K562 (cell line): ENCODE measurements at regions not wholly inside any gene's neighbourhood (a gene's known extent, or its start where the extent isn't known, plus 50 kb on each side); places are given as distances from the start of the nearest gene placed in this dataset.

Experiments
- ATAC-seq: fragments of 200-7000 bp; cut with Tn5 transposase; 3 replicates; pipeline ENCODE4 v1.9.1; 2020; ENCODE audit warnings: moderate library complexity
- BruUV-seq: library from RNA; stranded (reverse); fragments of 400-500 nt; replicated peaks from 2 replicates; lab custom pipeline; 2021; lab: Mats Ljungman, UMichigan
- CTCF ChIA-PET: fragments of 300-600 bp; formaldehyde crosslinking; extraction: SDS; loops from one replicate; lab custom pipeline; 2021; ENCODE audit warnings: low intra/inter-chr PET ratio; lab: Yijun Ruan, JAX
- POLR2A ChIA-PET: fragments of 300-600, 350-650 bp; sonication (Branson Sonifier 250); formaldehyde crosslinking; extraction: SDS; loops from one replicate; lab custom pipeline; 2021; ENCODE audit warnings: antibody characterized with exemption, inconsistent platforms; lab: Yijun Ruan, JAX
- DNase-seq, 4 experiments: peaks; one replicate each; pipeline versions ENCODE4 v3.0.0 to v3.0.0-alpha.2; 2011 to 2018; ENCODE audit warnings: low spot score in 3 of 4, mixed read lengths in 3 of 4; ENCODE audit errors: extremely low read depth in 1 of 4
- FAIRE-seq: peaks from 2 replicates; lab custom pipeline; 2011; peaks lifted over from hg19 to GRCh38; lab: Jason Lieb, UNC
- H2AFZ ChIP-seq: 2 replicates; pipeline ENCODE4 v1.6.0; 2011; ENCODE audit warnings: low read depth, low read length, control low read depth, inconsistent platforms
- H3K27ac ChIP-seq: fragments of 200-600 bp; 3 replicates; pipeline ENCODE4 v1.8.0; 2011; ENCODE audit warnings: low read depth, mild to moderate bottlenecking, control low read depth, inconsistent platforms, low read length, moderate library complexity, mixed read lengths; ENCODE audit errors: extremely low read depth
- H3K27me3 ChIP-seq, 2 experiments: fragments of 300-600 bp in 1 of 2; 2 replicates in 1 of 2; 3 replicates in 1 of 2; pipeline versions ENCODE4 v1.6.0 to v1.8.0; 2011; ENCODE audit warnings: inconsistent platforms in 2 of 2, low read length in 2 of 2, mild to moderate bottlenecking in 1 of 2, mixed read lengths in 1 of 2, moderate library complexity in 1 of 2; ENCODE audit not compliant: control insufficient read depth in 2 of 2, insufficient read depth in 2 of 2
- H3K36me3 ChIP-seq: fragments of 300-600 bp; 3 replicates; pipeline ENCODE4 v1.8.0; 2011; ENCODE audit warnings: mild to moderate bottlenecking, low read length, inconsistent platforms; ENCODE audit not compliant: control insufficient read depth, insufficient read depth
- H3K4me1 ChIP-seq, 2 experiments: fragments of 200-600 bp in 1 of 2; replicated peaks in 1 of 2; 2 replicates in 1 of 2; 3 replicates in 1 of 2; pipeline versions ENCODE4 v1.5.1 to v1.8.0; 2011; ENCODE audit warnings: inconsistent platforms in 2 of 2, low read length in 2 of 2, mild to moderate bottlenecking in 1 of 2, mixed read lengths in 1 of 2, moderate library complexity in 1 of 2; ENCODE audit not compliant: control insufficient read depth in 2 of 2, insufficient read depth in 2 of 2
- H3K4me2 ChIP-seq: 2 replicates; pipeline ENCODE4 v1.6.1; 2011; ENCODE audit warnings: low read length, control low read depth, inconsistent platforms, mixed read lengths; ENCODE audit not compliant: insufficient read depth
- H3K4me3 ChIP-seq: fragments of 200-600 bp; sonication (generic), shearing (Covaris generic); 2 replicates; pipeline ENCODE4 v1.5.1; 2016; ENCODE audit warnings: control low read depth, inconsistent platforms
- H3K79me2 ChIP-seq: fragments of 200-600 bp; 3 replicates; pipeline ENCODE4 v1.8.0; 2011; ENCODE audit warnings: low read length, inconsistent platforms; ENCODE audit not compliant: control insufficient read depth, insufficient read depth
- H3K9ac ChIP-seq, 2 experiments: 2 replicates each; pipeline versions ENCODE4 v1.6.0 to v1.6.1; 2011; ENCODE audit warnings: low read depth in 2 of 2, low read length in 2 of 2, control low read depth in 1 of 2, inconsistent platforms in 1 of 2, mild to moderate bottlenecking in 1 of 2, mixed read lengths in 1 of 2; ENCODE audit not compliant: insufficient read depth in 1 of 2
- H3K9me1 ChIP-seq: one replicate; pipeline ENCODE4 v1.6.0; 2011; ENCODE audit warnings: inconsistent platforms, mild to moderate bottlenecking, low read length, moderate library complexity; ENCODE audit not compliant: control insufficient read depth, insufficient read depth
- H3K9me3 ChIP-seq: replicated peaks from 2 replicates; pipeline ENCODE4 v1.5.1; 2011; ENCODE audit warnings: low read depth, low read length, inconsistent platforms; ENCODE audit not compliant: control insufficient read depth, insufficient read depth
- H4K20me1 ChIP-seq: replicated peaks from 2 replicates; pipeline ENCODE4 v1.6.1; 2011; ENCODE audit warnings: low read length, inconsistent platforms, mixed read lengths; ENCODE audit not compliant: control insufficient read depth, insufficient read depth
- AFF4 ChIP-seq: sonication (generic); formaldehyde crosslinking; IDR thresholded peaks from 2 replicates; pipeline ENCODE4 v1.8.0; 2023; ENCODE audit warnings: mild to moderate bottlenecking, missing genetic modification reagents
- CCNT2 ChIP-seq: IDR thresholded peaks from 2 replicates; pipeline ENCODE4 v1.6.1; 2011; ENCODE audit warnings: borderline replicate concordance, low read depth, mild to moderate bottlenecking, moderate library complexity, mixed read lengths, low read length; ENCODE audit not compliant: insufficient read length; ENCODE audit errors: extremely low read depth
- CREM ChIP-seq: IDR thresholded peaks from 2 replicates; pipeline ENCODE4 v1.6.1; 2014; ENCODE audit warnings: antibody characterized with exemption, low read depth
- ELF2 ChIP-seq: fragments of 250-450 bp; sonication (Bioruptor Pico); IDR thresholded peaks from 2 replicates; pipeline ENCODE4 v1.5.0; 2021; ENCODE audit warnings: mild to moderate bottlenecking
- ESRRB ChIP-seq: fragments of 250-450 bp; sonication (Bioruptor Pico); IDR thresholded peaks from 2 replicates; pipeline ENCODE4 v1.5.0; 2020; ENCODE audit warnings: mild to moderate bottlenecking, moderate library complexity, borderline replicate concordance
- GABPB1 ChIP-seq: sonication (generic); formaldehyde crosslinking; IDR thresholded peaks from 2 replicates; pipeline ENCODE4 v1.8.0; 2022; ENCODE audit warnings: mild to moderate bottlenecking, missing genetic modification reagents
- KAT7 ChIP-seq: sonication (generic); formaldehyde crosslinking; IDR thresholded peaks from 2 replicates; pipeline ENCODE4 v1.8.0; 2022; ENCODE audit warnings: missing genetic modification reagents, mild to moderate bottlenecking, borderline replicate concordance
- KLF10 ChIP-seq: fragments of 250-450 bp; sonication (Bioruptor Pico); IDR thresholded peaks from 2 replicates; pipeline ENCODE4 v1.6.1; 2021; ENCODE audit warnings: matching md5 sums
- MAZ ChIP-seq, 2 experiments: fragments of 450-650 bp in 1 of 2; sonication (generic) in 1 of 2; formaldehyde crosslinking; IDR thresholded peaks in 1 of 2; conservative IDR thresholded peaks in 1 of 2; 2 replicates each; pipeline versions ENCODE4 v1.4.0 to v1.5.0; 2020; ENCODE audit warnings: mild to moderate bottlenecking in 1 of 2, missing genetic modification reagents in 1 of 2
- MLX ChIP-seq, 2 experiments: fragments of 450-650 bp in 1 of 2; sonication (generic) in 1 of 2; formaldehyde crosslinking; conservative IDR thresholded peaks; 2 replicates each; pipeline versions ENCODE4 v1.4.0 to v1.8.1; 2020 to 2022; ENCODE audit warnings: mild to moderate bottlenecking in 1 of 2, missing genetic modification reagents in 1 of 2
- RBBP5 ChIP-seq: fragments of 200-600 bp; sonication (generic); IDR thresholded peaks from 2 replicates; pipeline ENCODE4 v1.6.1; 2012; ENCODE audit warnings: borderline replicate concordance, mild to moderate bottlenecking, low read length, control low read depth, inconsistent platforms; ENCODE audit not compliant: insufficient read depth, poor library complexity, severe bottlenecking
- SRF ChIP-seq, 2 experiments: fragments of 250-450, 450-650 bp in 1 of 2; sonication (Bioruptor Pico) in 1 of 2; sonication (generic) in 1 of 2; formaldehyde crosslinking; IDR thresholded peaks; 2 replicates each; pipeline versions ENCODE4 v1.5.0 to v1.5.1; 2020 to 2022; ENCODE audit warnings: mild to moderate bottlenecking in 1 of 2, missing genetic modification reagents in 1 of 2
- TAF1 ChIP-seq: IDR thresholded peaks from 2 replicates; pipeline ENCODE4 v1.6.1; 2011; ENCODE audit warnings: mild to moderate bottlenecking, low read length, moderate library complexity; ENCODE audit not compliant: insufficient read depth, control insufficient read depth, severe bottlenecking; ENCODE audit errors: extremely low read depth
- TBP ChIP-seq: optimal IDR thresholded peaks from 2 replicates; pipeline ENCODE3; 2011; ENCODE audit warnings: low read depth, low read length, improper control_type of control experiment
- TGIF2 ChIP-seq: sonication (generic); formaldehyde crosslinking; IDR thresholded peaks from 2 replicates; pipeline ENCODE4 v1.8.1; 2022; ENCODE audit warnings: mild to moderate bottlenecking, missing genetic modification reagents, moderate library complexity
- TOE1 ChIP-seq, 2 experiments: fragments of 450-650 bp in 1 of 2; sonication (generic) in 1 of 2; formaldehyde crosslinking in 1 of 2; IDR thresholded peaks; 2 replicates each; pipeline versions ENCODE4 v1.7.1 to v1.8.0; 2016 to 2022; ENCODE audit warnings: borderline replicate concordance in 2 of 2, mild to moderate bottlenecking in 2 of 2, antibody characterized with exemption in 1 of 2, inconsistent platforms in 1 of 2, low read depth in 1 of 2, missing genetic modification reagents in 1 of 2, moderate library complexity in 1 of 2
- TRIM24 ChIP-seq, 2 experiments: fragments of 450-650 bp; IDR thresholded peaks; 2 replicates each; pipeline ENCODE4 v1.6.1; 2016
- ZC3H4 ChIP-seq: sonication (generic); formaldehyde crosslinking; IDR thresholded peaks from 2 replicates; pipeline ENCODE4 v1.9.0; 2021; ENCODE audit warnings: missing genetic modification reagents, borderline replicate concordance
- ZFP1 ChIP-seq: fragments of 450-650 bp; formaldehyde crosslinking; IDR thresholded peaks from 2 replicates; pipeline ENCODE4 v1.4.0; 2020; ENCODE audit warnings: mild to moderate bottlenecking, mixed read lengths
- ZNF197 ChIP-seq: fragments of 200-800 bp; sonication (Bioruptor generic); IDR thresholded peaks from 2 replicates; pipeline ENCODE4 v1.6.1; 2016; ENCODE audit warnings: low read depth, missing genetic modification characterization, missing compliant biosample characterization
- in situ Hi-C: fragments of 300-500 bp; cut with MboI; formaldehyde crosslinking; loops from 4 replicates; pipeline ENCODE4 v1.15.0; 2018; ENCODE audit warnings: inconsistent platforms, mixed read lengths
- intact Hi-C: fragments of 100-400 bp; cut with micrococcal nuclease; formaldehyde crosslinking; loops from 2 replicates; pipeline ENCODE4 v1.14.2; 2022

GRCh38 chr5:60336491-60336890 is 363.5 kb downstream of the DEPDC1B start:
- H3K4me3 ChIP-seq, result no peak overlapping the region
- DNase-seq, result no peak
- H3K9ac ChIP-seq, result no peak overlapping the region
- no peak for FAIRE-seq
- H3K79me2 ChIP-seq, result no peaks in the 10 kb centered on the region
- no peak overlapping the region for H2AFZ ChIP-seq
- intact Hi-C loops (no loop called here), in situ Hi-C loops (no loop called here)
- H4K20me1 ChIP-seq, result no peaks in the 10 kb centered on the region
- no peak overlapping the region for H3K27ac ChIP-seq
- ATAC-seq, result no peak
- H3K4me2 ChIP-seq, result no peak overlapping the region
- POLR2A ChIA-PET, result no interaction called here
- no TSS peak for BruUV-seq
- no peaks in the 10 kb centered on the region for H3K9me1 ChIP-seq
- CTCF ChIA-PET, result no interaction called here
- no peak for TF ChIP-seq KAT7 (CRISPR knock-in tag)
- no peak for TF ChIP-seq TRIM24 (IDR thresholded peaks at IDR 0.05)
- TF ChIP-seq ESRRB (CRISPR knock-in tag), result no peak
- no peak for TF ChIP-seq TBP
- TF ChIP-seq ELF2 (CRISPR knock-in tag), result no peak
- TF ChIP-seq KLF10 (CRISPR knock-in tag), result no peak
- no peak for TF ChIP-seq TGIF2
- TF ChIP-seq GABPB1 (CRISPR knock-in tag), result no peak
- no peak for TF ChIP-seq AFF4
- no peak for TF ChIP-seq CREM
- TF ChIP-seq TAF1, result no peak
- TF ChIP-seq MLX (CRISPR knock-in tag; conservative IDR thresholded peaks at IDR 0.05), result no peak
- no peak for TF ChIP-seq CCNT2
- no peak for TF ChIP-seq TOE1 (IDR thresholded peaks at IDR 0.05; ENCODE audit: borderline replicate concordance)
- no peak for TF ChIP-seq TOE1 (CRISPR knock-in tag; IDR thresholded peaks at IDR 0.05; ENCODE audit: borderline replicate concordance, low read depth)
- no peak for TF ChIP-seq ZFP1
- TF ChIP-seq SRF (CRISPR knock-in tag; IDR thresholded peaks at IDR 0.05), result no peak
- no peak for TF ChIP-seq ZC3H4 (CRISPR knock-in tag)
- TF ChIP-seq ZNF197 (CRISPR knock-in tag), result no peak
- TF ChIP-seq MAZ (CRISPR knock-in tag; conservative IDR thresholded peaks at IDR 0.05 in 1 of 2, IDR thresholded peaks at IDR 0.05 in 1 of 2), result no peak
- no peak for TF ChIP-seq RBBP5
- H3K36me3 ChIP-seq, result no peaks in the 10 kb centered on the region
- no peaks in the 10 kb centered on the region for H3K4me1 ChIP-seq
- H3K27me3 ChIP-seq, result no peaks in the 10 kb centered on the region
- H3K9me3 ChIP-seq, result no peaks in the 10 kb centered on the region
